ENCODE measurements at regions not wholly inside any gene's neighbourhood (a gene's known extent, or its start where the extent isn't known, plus 50 kb on each side); places are given as distances from the start of the nearest gene placed in this dataset.

DNA sequence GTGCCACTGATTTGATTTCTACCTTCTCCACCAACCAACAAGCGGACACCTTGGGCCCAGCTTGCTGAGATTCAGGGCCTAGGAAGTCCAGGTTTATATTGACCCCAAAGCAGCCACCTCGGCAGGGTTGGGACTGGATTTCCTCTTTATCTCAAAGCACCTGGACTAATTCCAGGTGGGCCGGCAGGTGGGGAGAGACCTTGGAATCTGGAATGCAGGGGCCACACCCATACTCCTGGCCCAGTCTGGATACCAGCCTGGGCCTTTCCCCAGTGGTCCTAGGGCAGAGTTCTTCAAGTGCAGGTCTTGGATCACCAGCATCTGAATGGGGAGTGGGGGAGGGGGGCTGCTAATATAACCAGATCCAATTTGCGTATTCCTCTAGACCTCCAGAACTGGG, 93.1 kb downstream of the PCDH1 start:
- no peak for DNase-seq
- Histone ChIP-seq H3K4me1 (ENCODE audit: control insufficient read depth in 5 of 5, insufficient read depth in 5 of 5, low read length in 5 of 5) (peaks cover 0 to 3% (median 0%) of the 10 kb centered on the region in 5 donors), H3K9ac (ENCODE audit: insufficient read depth in 1 of 2, low read length in 2 of 2) (no peak overlapping the region), H3K27me3 (ENCODE audit: control insufficient read depth in 3 of 3, insufficient read depth in 3 of 3, low read length in 2 of 3) (no peaks in the 10 kb centered on the region), H3K9me3 (ENCODE audit: control insufficient read depth in 4 of 4, insufficient read depth in 3 of 4, low read length in 3 of 4) (no peaks in the 10 kb centered on the region), H3K36me3 (ENCODE audit: control insufficient read depth in 4 of 4, insufficient read depth in 4 of 4, low read length in 4 of 4) (no peaks in the 10 kb centered on the region), H3K27ac (ENCODE audit: low read depth in 1 of 2, low read length in 1 of 2) (no peak overlapping the region), H3K4me3 (no peak overlapping the region)
- WGBS, 2 donors: 70 to 76% methylated on average over 4 of the region's 4 CpGs
- TF ChIP-seq, protein P1, sequence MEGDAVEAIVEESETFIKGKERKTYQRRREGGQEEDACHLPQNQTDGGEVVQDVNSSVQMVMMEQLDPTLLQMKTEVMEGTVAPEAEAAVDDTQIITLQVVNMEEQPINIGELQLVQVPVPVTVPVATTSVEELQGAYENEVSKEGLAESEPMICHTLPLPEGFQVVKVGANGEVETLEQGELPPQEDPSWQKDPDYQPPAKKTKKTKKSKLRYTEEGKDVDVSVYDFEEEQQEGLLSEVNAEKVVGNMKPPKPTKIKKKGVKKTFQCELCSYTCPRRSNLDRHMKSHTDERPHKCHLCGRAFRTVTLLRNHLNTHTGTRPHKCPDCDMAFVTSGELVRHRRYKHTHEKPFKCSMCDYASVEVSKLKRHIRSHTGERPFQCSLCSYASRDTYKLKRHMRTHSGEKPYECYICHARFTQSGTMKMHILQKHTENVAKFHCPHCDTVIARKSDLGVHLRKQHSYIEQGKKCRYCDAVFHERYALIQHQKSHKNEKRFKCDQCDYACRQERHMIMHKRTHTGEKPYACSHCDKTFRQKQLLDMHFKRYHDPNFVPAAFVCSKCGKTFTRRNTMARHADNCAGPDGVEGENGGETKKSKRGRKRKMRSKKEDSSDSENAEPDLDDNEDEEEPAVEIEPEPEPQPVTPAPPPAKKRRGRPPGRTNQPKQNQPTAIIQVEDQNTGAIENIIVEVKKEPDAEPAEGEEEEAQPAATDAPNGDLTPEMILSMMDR (IDR thresholded peaks at IDR 0.05; ENCODE audit: control extremely low read depth, extremely low read depth): no peak
- ATAC-seq (ENCODE audit: insufficient read depth, low FRiP score): no peak

DNA sequence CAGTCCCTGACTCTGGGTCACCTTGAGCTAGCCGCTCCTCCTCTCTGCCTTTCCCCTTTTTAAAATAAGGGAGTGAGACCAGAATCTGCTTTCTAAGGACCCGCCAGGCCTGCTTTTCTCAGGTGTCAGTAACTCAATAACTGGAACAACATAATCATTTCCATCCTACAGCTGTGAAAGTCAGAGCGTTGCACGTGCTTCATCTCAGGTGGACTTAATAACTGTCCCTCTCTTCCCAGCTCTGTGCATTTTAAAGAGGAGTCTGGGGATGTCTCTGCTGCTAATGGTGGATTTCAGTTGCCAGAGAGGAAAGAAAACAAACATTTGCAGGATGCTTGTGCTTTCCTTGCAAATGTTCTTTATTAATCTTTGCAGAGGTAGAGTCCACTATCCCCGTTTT, 93.7 kb downstream of the PCDH1 start:
- H3K9ac ChIP-seq (ENCODE audit: insufficient read depth in 1 of 2, low read length in 2 of 2): no peak overlapping the region
- DNase-seq: no peak
- H3K9me3 ChIP-seq (ENCODE audit: control insufficient read depth in 4 of 4, insufficient read depth in 3 of 4, low read length in 3 of 4): no peaks in the 10 kb centered on the region
- no peak overlapping the region for H3K27ac ChIP-seq (ENCODE audit: low read depth in 1 of 2, low read length in 1 of 2)
- no peaks in the 10 kb centered on the region for H3K36me3 ChIP-seq (ENCODE audit: control insufficient read depth in 4 of 4, insufficient read depth in 4 of 4, low read length in 4 of 4)
- TF ChIP-seq, protein P1 (IDR thresholded peaks at IDR 0.05; ENCODE audit: control extremely low read depth, extremely low read depth): no peak
- 88 to 93% methylated on average over 5 of the region's 5 CpGs for WGBS, 2 donors
- no peaks in the 10 kb centered on the region for H3K27me3 ChIP-seq (ENCODE audit: control insufficient read depth in 3 of 3, insufficient read depth in 3 of 3, low read length in 2 of 3)
- no peak for ATAC-seq (ENCODE audit: insufficient read depth, low FRiP score)
- H3K4me1 ChIP-seq (ENCODE audit: control insufficient read depth in 5 of 5, insufficient read depth in 5 of 5, low read length in 5 of 5): peaks cover 0 to 3% (median 0%) of the 10 kb centered on the region in 5 donors
- H3K4me3 ChIP-seq: no peak overlapping the region

DNA sequence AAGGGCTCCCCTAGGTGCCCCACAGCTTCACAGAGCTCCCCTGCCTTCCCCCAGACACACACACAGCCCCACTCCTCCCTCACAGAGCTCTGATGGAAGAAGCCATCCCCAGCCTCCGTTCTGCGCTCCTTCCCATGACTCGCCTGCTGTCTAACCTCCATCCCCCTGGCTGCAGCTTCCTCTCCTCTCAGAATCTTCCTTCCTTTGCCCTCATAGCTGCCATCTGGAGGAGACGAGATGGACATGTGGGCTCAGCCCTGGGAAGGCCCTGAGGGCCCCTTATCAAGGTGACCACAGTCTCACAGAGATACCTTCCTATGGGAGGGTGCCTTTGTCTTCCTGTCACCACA, 94.3 kb downstream of the PCDH1 start:
- ATAC-seq (ENCODE audit: insufficient read depth, low FRiP score) (no peak), DNase-seq (no peak)
- peaks cover 0 to 3% (median 0%) of the 10 kb centered on the region in 5 donors for H3K4me1 ChIP-seq (ENCODE audit: control insufficient read depth in 5 of 5, insufficient read depth in 5 of 5, low read length in 5 of 5)
- no peak overlapping the region for H3K9ac ChIP-seq (ENCODE audit: insufficient read depth in 1 of 2, low read length in 2 of 2)
- no peaks in the 10 kb centered on the region for H3K36me3 ChIP-seq (ENCODE audit: control insufficient read depth in 4 of 4, insufficient read depth in 4 of 4, low read length in 4 of 4)
- no peak overlapping the region for H3K27ac ChIP-seq (ENCODE audit: low read depth in 1 of 2, low read length in 1 of 2)
- TF ChIP-seq, protein P1 (IDR thresholded peaks at IDR 0.05; ENCODE audit: control extremely low read depth, extremely low read depth): no peak
- H3K9me3 ChIP-seq (ENCODE audit: control insufficient read depth in 4 of 4, insufficient read depth in 3 of 4, low read length in 3 of 4): peaks cover 0 to under 1% (median 0%) of the 10 kb centered on the region in 4 donors
- 86% methylated on average over 4 of the region's 4 CpGs for WGBS, 2 donors
- H3K27me3 ChIP-seq (ENCODE audit: control insufficient read depth in 3 of 3, insufficient read depth in 3 of 3, low read length in 2 of 3): no peaks in the 10 kb centered on the region
- no peak overlapping the region for H3K4me3 ChIP-seq
